Upper lobe of left lung (tissue), 6 donors: ENCODE measurements at regions not wholly inside any gene's neighbourhood (a gene's known extent, or its start where the extent isn't known, plus 50 kb on each side); places are given as distances from the start of the nearest gene placed in this dataset.

ENCODE experiments used
- ATAC-seq, 2 donors: fragments of 200-7000 bp; cut with Tn5 transposase; one replicate each; pipeline ENCODE4 v1.9.1; 2022; ENCODE audit warnings: mild to moderate bottlenecking in 2 of 2, moderate library complexity in 2 of 2; ENCODE audit not compliant: low FRiP score in 2 of 2
- DNase-seq, 2 donors: peaks; one replicate each; pipeline ENCODE4 v3.0.0-alpha.2; 2019 to 2020
- H3K27ac ChIP-seq, 4 donors: fragments of 200-600 bp; sonication (generic); one replicate each; pipeline ENCODE4 v1.5.1; 2016 to 2019
- H3K27me3 ChIP-seq, 4 donors: fragments of 200-600 bp; sonication (generic); one replicate each; pipeline ENCODE4 v1.5.1; 2017 to 2019
- H3K36me3 ChIP-seq, 4 donors: fragments of 200-600 bp; sonication (generic); one replicate each; pipeline ENCODE4 v1.5.1; 2016 to 2019
- H3K4me1 ChIP-seq, 4 donors: fragments of 200-600 bp; sonication (generic); one replicate each; pipeline ENCODE4 v1.5.1; 2018 to 2019
- H3K4me3 ChIP-seq, 4 donors: fragments of 200-600 bp; sonication (generic); one replicate each; pipeline ENCODE4 v1.5.1; 2017 to 2019; ENCODE audit warnings: mild to moderate bottlenecking in 2 of 4, moderate library complexity in 1 of 4
- H3K9me3 ChIP-seq, 4 donors: fragments of 200-600 bp; sonication (generic); one replicate each; pipeline ENCODE4 v1.5.1; 2018 to 2019
- CTCF ChIP-seq, 6 experiments: fragments of 450-650 bp in 4 of 6; fragments of 200-600 bp in 2 of 6; sonication (generic) in 2 of 6; IDR thresholded peaks; one replicate each; pipeline ENCODE4 v1.5.1; 2016 to 2019; ENCODE audit warnings: antibody characterized with exemption in 6 of 6
- EP300 ChIP-seq, 4 donors: sonication (generic); formaldehyde crosslinking; IDR thresholded peaks; one replicate each; pipeline ENCODE4 v1.5.1; 2017; ENCODE audit warnings: antibody characterized with exemption in 4 of 4, control low read depth in 2 of 4
- POLR2A ChIP-seq, 4 donors: fragments of 450-650 bp; IDR thresholded peaks; one replicate each; pipeline ENCODE4 v1.5.1; 2016 to 2017; ENCODE audit warnings: antibody characterized with exemption in 4 of 4, mild to moderate bottlenecking in 2 of 4
- POLR2AphosphoS5 ChIP-seq, 2 donors: sonication (generic); formaldehyde crosslinking; IDR thresholded peaks; one replicate each; pipeline ENCODE4 v1.5.1; 2017; ENCODE audit warnings: antibody characterized with exemption in 2 of 2
- WGBS, 2 donors: methylation state at CpG; one replicate each; pipeline ENCODE4 v1.1.5; 2017 to 2018; 5-methylcytosine and 5-hydroxymethylcytosine counted together
- donor health status: DM: no; HTN: no; CAD: no; lungs with moderate emphysema.
- donor health status: DM: no; HTN: yes; CAD: no; lungs with severe emphysema.

GRCh38 chr20:41697861-41698559, 79.8 kb upstream of the CHD6 start:
- no peaks in the 10 kb centered on the region for H3K36me3 ChIP-seq
- no peak for ATAC-seq
- TF ChIP-seq POLR2A (IDR thresholded peaks at IDR 0.05) = no peak
- TF ChIP-seq CTCF (IDR thresholded peaks at IDR 0.05) = peak in 5 of 6 experiments; percentile 51 to 73 (median 56)
- no peak overlapping the region for H3K27ac ChIP-seq
- H3K4me3 ChIP-seq = no peak overlapping the region
- no peak for DNase-seq
- H3K9me3 ChIP-seq = no peaks in the 10 kb centered on the region
- H3K4me1 ChIP-seq = peaks cover 0 to 10% (median 3%) of the 10 kb centered on the region in 4 donors
- 66 to 76% methylated on average over 6 of the region's 6 CpGs for WGBS, 2 donors
- no peaks in the 10 kb centered on the region for H3K27me3 ChIP-seq

- no peak for ATAC-seq
- 75 to 85% methylated on average over 3 of the region's 3 CpGs for WGBS, 2 donors
Observed at GRCh38 chr20:41696428-41696827, 78.3 kb upstream of the CHD6 start.

GRCh38 chr20:41694796-41695195, 76.6 kb upstream of the CHD6 start:
- no peaks in the 10 kb centered on the region for H3K36me3 ChIP-seq
- H3K9me3 ChIP-seq = no peaks in the 10 kb centered on the region
- H3K4me1 ChIP-seq = peaks cover 0 to 10% (median 5%) of the 10 kb centered on the region in 4 donors
- no peaks in the 10 kb centered on the region for H3K27me3 ChIP-seq
- DNase-seq (no peak), ATAC-seq (no peak)
- no peak overlapping the region for H3K4me3 ChIP-seq
- 77 to 93% methylated on average over 2 of the region's 2 CpGs for WGBS, 2 donors
- no peak overlapping the region for H3K27ac ChIP-seq
- TF ChIP-seq EP300 (IDR thresholded peaks at IDR 0.05) (no peak), CTCF (IDR thresholded peaks at IDR 0.05) (no peak), POLR2AphosphoS5 (IDR thresholded peaks at IDR 0.05) (no peak), POLR2A (IDR thresholded peaks at IDR 0.05) (no peak)

More at GRCh38 chr20:41696428-41696827, 78.3 kb upstream of the CHD6 start:
- no peaks in the 10 kb centered on the region for H3K36me3 ChIP-seq
- DNase-seq = no peak
- no peaks in the 10 kb centered on the region for H3K9me3 ChIP-seq
- no peak overlapping the region for H3K4me3 ChIP-seq
- no peaks in the 10 kb centered on the region for H3K27me3 ChIP-seq
- peaks cover 0 to 10% (median 5%) of the 10 kb centered on the region in 4 donors for H3K4me1 ChIP-seq
- no peak for TF ChIP-seq CTCF (IDR thresholded peaks at IDR 0.05)
- TF ChIP-seq POLR2AphosphoS5 (IDR thresholded peaks at IDR 0.05) = no peak
- no peak for TF ChIP-seq EP300 (IDR thresholded peaks at IDR 0.05)
- TF ChIP-seq POLR2A (IDR thresholded peaks at IDR 0.05) = no peak
- no peak overlapping the region for H3K27ac ChIP-seq

- Histone ChIP-seq H3K9me3 (no peaks in the 10 kb centered on the region), H3K4me1 (peaks cover 0 to 10% (median 5%) of the 10 kb centered on the region in 4 donors), H3K36me3 (no peaks in the 10 kb centered on the region), H3K4me3 (peak overlapping the region; percentile 14 to 81 (median 74)), H3K27me3 (no peaks in the 10 kb centered on the region), H3K27ac (peak overlapping the region; percentile 83 to 92 (median 87))
- ATAC-seq (peak; percentile 97), DNase-seq (peak; percentile 88 to 89)
- TF ChIP-seq POLR2A (IDR thresholded peaks at IDR 0.05) (peak in 2 of 4 donors; percentile 13 to 63), EP300 (IDR thresholded peaks at IDR 0.05) (peak in 1 of 4 donors; percentile 14), CTCF (IDR thresholded peaks at IDR 0.05) (peak in 5 of 6 experiments; percentile 30 to 54 (median 41)), POLR2AphosphoS5 (IDR thresholded peaks at IDR 0.05) (peak; percentile 65 to 78)
- WGBS, 2 donors = 0 to 1% methylated on average over 25 to 33 of the region's 33 CpGs
Observed at GRCh38 chr20:41693136-41693979, 75.2 kb upstream of the CHD6 start.
